ENCODE measurements at regions not wholly inside any gene's neighbourhood (a gene's known extent, or its start where the extent isn't known, plus 50 kb on each side); places are given as distances from the start of the nearest gene placed in this dataset. TPM values are rescaled to one million over a fixed set of nuclear protein-coding genes. Genes with fewer than 3 reads are reported as not detected.

GRCh38 chr2:61588566-61588965 lies 50.4 kb upstream of the XPO1 start:
- DNase-seq (ENCODE audit: low spot score) (no peak), ATAC-seq (ENCODE audit: low FRiP score) (no peak)
- no peak for TF ChIP-seq CTCF (IDR thresholded peaks at IDR 0.05)

Small RNAs in the stretch of these regions (small RNA-seq; reads per million reads assigned to genes)
- gene RNU6-1145P (not detected), gene RPS29P10 (not detected)
